ENCODE measurements at regions not wholly inside any gene's neighbourhood (a gene's known extent, or its start where the extent isn't known, plus 50 kb on each side); places are given as distances from the start of the nearest gene placed in this dataset.
"Not testable (repeated sequence)": the region's sequence is repeated elsewhere in the genome, so short reads cannot be mapped to it uniquely, and the experiment has no call there.

DNA sequence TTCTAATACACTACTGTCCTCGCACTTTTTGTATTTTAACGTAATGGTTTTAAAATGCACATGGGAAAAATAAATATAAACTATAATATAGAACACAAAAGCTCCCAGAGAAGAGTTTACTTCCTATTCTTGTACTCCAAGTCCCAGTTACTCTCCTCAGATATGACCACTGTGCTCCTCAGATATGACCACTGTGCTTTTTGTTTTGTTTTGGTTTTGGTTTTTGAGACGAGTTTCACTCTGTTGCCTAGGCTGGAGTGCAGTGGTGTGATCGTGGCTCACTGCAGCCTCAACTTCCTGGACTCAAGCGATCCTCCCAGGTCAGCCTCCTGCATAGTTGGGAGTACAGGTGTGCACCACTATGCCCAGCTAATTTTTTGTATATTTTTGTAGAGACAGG is 76.8 kb upstream of the NBPF11 start:
- SMC1A ChIA-PET (ENCODE audit: uncharacterized antibody, unreplicated experiment); BruUV-seq (replicated peaks): not testable (repeated sequence)

DNA sequence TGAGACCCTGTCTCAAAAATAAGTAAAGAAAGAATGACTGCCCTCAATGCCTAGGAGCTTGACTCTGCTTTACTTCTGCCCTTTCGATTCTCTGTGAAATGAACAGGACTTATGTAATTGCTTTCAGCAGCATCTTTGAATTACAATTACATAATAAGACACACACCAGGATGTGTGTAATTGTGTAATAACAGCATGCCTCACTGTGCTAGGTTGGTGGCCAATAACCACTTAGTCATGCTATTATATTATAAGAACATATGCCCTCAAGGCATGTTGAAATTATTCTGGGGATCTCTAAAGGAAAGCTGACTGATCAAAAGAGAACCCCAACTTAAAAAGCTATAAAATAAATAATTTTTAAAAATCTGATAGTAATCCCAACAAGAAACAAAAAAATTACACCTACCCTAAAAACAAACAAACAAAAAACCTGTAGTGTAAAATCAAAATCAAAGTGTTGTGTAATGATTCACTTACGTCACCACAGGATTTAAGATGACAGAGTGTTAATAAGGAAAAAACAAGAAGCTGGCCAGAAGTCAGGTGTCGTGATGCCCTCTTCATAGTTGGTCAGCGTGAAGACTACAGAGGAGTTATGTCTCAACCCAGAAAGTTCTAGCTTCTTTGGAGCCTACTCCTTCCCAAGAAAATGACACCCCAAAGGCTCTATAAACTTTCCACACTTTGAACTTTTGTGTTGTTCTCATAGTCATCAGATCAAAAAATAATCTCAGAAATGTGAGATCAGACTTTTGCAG is 70.5 kb upstream of the NBPF11 start:
- in situ Hi-C loops (cut with MboI); H3K9me3 ChIP-seq (replicated peaks; ENCODE audit: control insufficient read depth, insufficient read depth, low read length); H3K27me3 ChIP-seq (replicated peaks in 1 of 2; ENCODE audit: control insufficient read depth in 2 of 2, insufficient read depth in 2 of 2, low read length in 1 of 2); POLR2A ChIA-PET; H3K27ac ChIP-seq (ENCODE audit: control insufficient read depth, insufficient read depth); H3K4me1 ChIP-seq (ENCODE audit: control insufficient read depth, insufficient read depth, low read length); H3K4me3 ChIP-seq; FAIRE-seq; H3K79me2 ChIP-seq (ENCODE audit: control insufficient read depth, insufficient read depth, low read length); H3K36me3 ChIP-seq (ENCODE audit: control insufficient read depth in 2 of 2, insufficient read depth in 2 of 2, low read length in 1 of 2); DNase-seq (ENCODE audit: low read depth, low spot score); RAD21 ChIA-PET (ENCODE audit: unreplicated experiment); ATAC-seq; intact Hi-C loops (cut with micrococcal nuclease; ENCODE audit: unreplicated experiment); H3K4me2 ChIP-seq (ENCODE audit: control insufficient read depth, insufficient read depth); BruUV-seq (replicated peaks); H3K9ac ChIP-seq (ENCODE audit: control insufficient read depth, insufficient read depth, low read length); H4K20me1 ChIP-seq (ENCODE audit: control insufficient read depth, insufficient read depth); CTCF ChIA-PET; H2AFZ ChIP-seq (ENCODE audit: control insufficient read depth, low read depth, low read length); SMC1A ChIA-PET (ENCODE audit: uncharacterized antibody, unreplicated experiment): not testable (repeated sequence)
- WGBS (ENCODE audit: insufficient coverage, insufficient replicate concordance, low lambda C conversion rate, missing lambda C conversion rate): no CpG with 5 or more reads among the region's 4 CpGs

More for the DNA sequence above, 76.8 kb upstream of the NBPF11 start:
- H3K27me3 ChIP-seq (replicated peaks in 1 of 2; ENCODE audit: control insufficient read depth in 2 of 2, insufficient read depth in 2 of 2, low read length in 1 of 2); H3K79me2 ChIP-seq (ENCODE audit: control insufficient read depth, insufficient read depth, low read length); H3K4me1 ChIP-seq (ENCODE audit: control insufficient read depth, insufficient read depth, low read length); DNase-seq (ENCODE audit: low read depth, low spot score); H3K9ac ChIP-seq (ENCODE audit: control insufficient read depth, insufficient read depth, low read length); H2AFZ ChIP-seq (ENCODE audit: control insufficient read depth, low read depth, low read length); H4K20me1 ChIP-seq (ENCODE audit: control insufficient read depth, insufficient read depth); RAD21 ChIA-PET (ENCODE audit: unreplicated experiment); H3K4me3 ChIP-seq; FAIRE-seq; CTCF ChIA-PET; H3K4me2 ChIP-seq (ENCODE audit: control insufficient read depth, insufficient read depth); intact Hi-C loops (cut with micrococcal nuclease; ENCODE audit: unreplicated experiment); H3K36me3 ChIP-seq (ENCODE audit: control insufficient read depth in 2 of 2, insufficient read depth in 2 of 2, low read length in 1 of 2); in situ Hi-C loops (cut with MboI); POLR2A ChIA-PET; H3K27ac ChIP-seq (ENCODE audit: control insufficient read depth, insufficient read depth); H3K9me3 ChIP-seq (replicated peaks; ENCODE audit: control insufficient read depth, insufficient read depth, low read length): not testable (repeated sequence)
- ATAC-seq: peak; percentile 30; the same call in 1 of the 3 replicates
- WGBS (ENCODE audit: insufficient coverage, insufficient replicate concordance, low lambda C conversion rate, missing lambda C conversion rate): 14% methylated on average over 5 of the region's 5 CpGs

DNA sequence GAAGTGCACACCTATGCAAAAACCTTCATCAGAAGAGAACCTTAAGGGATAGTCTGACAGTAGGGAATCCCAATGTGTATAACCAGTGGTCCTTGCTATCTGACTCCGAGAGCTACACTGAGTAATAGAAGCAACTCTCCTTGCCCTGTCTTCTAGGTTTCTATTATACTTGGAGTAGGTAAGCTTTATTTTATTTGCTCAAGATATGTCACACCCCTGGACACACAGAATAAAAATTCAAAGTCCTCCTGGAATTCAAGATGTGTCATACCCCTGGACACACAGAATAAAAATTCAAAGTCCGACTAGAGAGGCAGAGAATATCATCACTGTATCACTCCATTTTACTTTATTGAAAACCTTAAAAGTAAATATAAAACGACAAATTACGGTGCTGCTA is 69.5 kb upstream of the NBPF11 start:
- POLR2A ChIA-PET; in situ Hi-C loops (cut with MboI); H3K4me3 ChIP-seq; ATAC-seq; H3K79me2 ChIP-seq (ENCODE audit: control insufficient read depth, insufficient read depth, low read length); CTCF ChIA-PET; FAIRE-seq; RAD21 ChIA-PET (ENCODE audit: unreplicated experiment); H3K9me3 ChIP-seq (replicated peaks; ENCODE audit: control insufficient read depth, insufficient read depth, low read length); H2AFZ ChIP-seq (ENCODE audit: control insufficient read depth, low read depth, low read length); H3K4me2 ChIP-seq (ENCODE audit: control insufficient read depth, insufficient read depth); H3K27me3 ChIP-seq (replicated peaks in 1 of 2; ENCODE audit: control insufficient read depth in 2 of 2, insufficient read depth in 2 of 2, low read length in 1 of 2); H3K9ac ChIP-seq (ENCODE audit: control insufficient read depth, insufficient read depth, low read length); DNase-seq (ENCODE audit: low read depth, low spot score); H3K4me1 ChIP-seq (ENCODE audit: control insufficient read depth, insufficient read depth, low read length); BruUV-seq (replicated peaks); H3K27ac ChIP-seq (ENCODE audit: control insufficient read depth, insufficient read depth); SMC1A ChIA-PET (ENCODE audit: uncharacterized antibody, unreplicated experiment); intact Hi-C loops (cut with micrococcal nuclease; ENCODE audit: unreplicated experiment); H4K20me1 ChIP-seq (ENCODE audit: control insufficient read depth, insufficient read depth); H3K36me3 ChIP-seq (ENCODE audit: control insufficient read depth in 2 of 2, insufficient read depth in 2 of 2, low read length in 1 of 2): not testable (repeated sequence)
- no CpG with 5 or more reads among the region's 4 CpGs for WGBS (ENCODE audit: insufficient coverage, insufficient replicate concordance, low lambda C conversion rate, missing lambda C conversion rate)

DNA sequence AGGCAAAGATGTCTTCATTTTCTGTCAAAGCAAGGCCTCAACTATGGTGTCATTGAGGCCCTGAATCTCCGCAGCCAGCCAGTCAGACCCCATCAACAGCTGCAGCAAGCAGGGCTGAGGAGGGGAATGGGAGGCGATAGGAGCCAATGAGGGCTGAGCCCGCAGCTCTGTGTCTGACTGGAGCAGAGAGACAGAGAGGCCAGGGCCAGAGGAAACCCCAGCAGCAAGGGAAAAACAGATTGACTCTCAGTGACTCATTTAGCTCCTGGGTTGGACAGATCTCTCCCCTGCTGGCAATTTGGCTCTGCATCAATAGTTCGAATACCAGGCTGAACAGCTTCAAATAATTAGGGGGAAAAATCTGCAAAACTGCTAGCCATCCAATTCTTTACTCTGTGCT is 67.1 kb upstream of the NBPF11 start:
- H3K4me2 ChIP-seq (ENCODE audit: control insufficient read depth, insufficient read depth); intact Hi-C loops (cut with micrococcal nuclease; ENCODE audit: unreplicated experiment); SMC1A ChIA-PET (ENCODE audit: uncharacterized antibody, unreplicated experiment); H3K4me3 ChIP-seq; DNase-seq (ENCODE audit: low read depth, low spot score); POLR2A ChIA-PET; H3K79me2 ChIP-seq (ENCODE audit: control insufficient read depth, insufficient read depth, low read length); H2AFZ ChIP-seq (ENCODE audit: control insufficient read depth, low read depth, low read length); FAIRE-seq; H4K20me1 ChIP-seq (ENCODE audit: control insufficient read depth, insufficient read depth); H3K4me1 ChIP-seq (ENCODE audit: control insufficient read depth, insufficient read depth, low read length); RAD21 ChIA-PET (ENCODE audit: unreplicated experiment); H3K9me3 ChIP-seq (replicated peaks; ENCODE audit: control insufficient read depth, insufficient read depth, low read length); CTCF ChIA-PET; H3K27me3 ChIP-seq (replicated peaks in 1 of 2; ENCODE audit: control insufficient read depth in 2 of 2, insufficient read depth in 2 of 2, low read length in 1 of 2); in situ Hi-C loops (cut with MboI); H3K36me3 ChIP-seq (ENCODE audit: control insufficient read depth in 2 of 2, insufficient read depth in 2 of 2, low read length in 1 of 2); H3K27ac ChIP-seq (ENCODE audit: control insufficient read depth, insufficient read depth); H3K9ac ChIP-seq (ENCODE audit: control insufficient read depth, insufficient read depth, low read length); BruUV-seq (replicated peaks): not testable (repeated sequence)
- peak; percentile 61 for ATAC-seq
- no CpG with 5 or more reads among the region's 4 CpGs for whole genome bisulfite sequencing (ENCODE audit: insufficient coverage, insufficient replicate concordance, low lambda C conversion rate, missing lambda C conversion rate)
